ENCODE measurements at regions not wholly inside any gene's neighbourhood (a gene's known extent, or its start where the extent isn't known, plus 50 kb on each side); places are given as distances from the start of the nearest gene placed in this dataset.
A peak's percentile ranks its signal among the peaks of the same experiment; 100 is the strongest.

- TF ChIP-seq CTCF (IDR thresholded peaks at IDR 0.05 in 4 of 5, conservative IDR thresholded peaks at IDR 0.05 in 1 of 5) (no peak), POLR2A (IDR thresholded peaks at IDR 0.05) (no peak)
- DNase-seq (peak in 1 of 2 donors; percentile 6), ATAC-seq (no peak)
- H3K27ac ChIP-seq, result no peak overlapping the region
- no peaks in the 10 kb centered on the region for H3K4me1 ChIP-seq
- intact Hi-C loops (cut with DNase I; ENCODE audit: low total_unique reads) (no loop called here), in situ Hi-C loops (cut with MboI; ENCODE audit: low sequenced_read_pairs in 4 of 4) (no loop called here)
- H3K9me3 ChIP-seq, result no peaks in the 10 kb centered on the region
- no peak overlapping the region for H3K4me3 ChIP-seq
- H3K36me3 ChIP-seq, result no peaks in the 10 kb centered on the region
- H3K27me3 ChIP-seq, result peaks cover 0 to 17% (median 17%) of the 10 kb centered on the region in 3 donors
Measured at GRCh38 chr4:3676907-3677747, 89.1 kb upstream of the ADRA2C start.

GRCh38 chr4:3676196-3676595, 90.0 kb upstream of the ADRA2C start:
- in situ Hi-C loops (cut with MboI; ENCODE audit: low sequenced_read_pairs in 4 of 4), result no loop called here
- intact Hi-C loops (cut with DNase I; ENCODE audit: low total_unique reads), result no loop called here
- peaks cover 0 to 18% (median 17%) of the 10 kb centered on the region in 3 donors for H3K27me3 ChIP-seq
- no peaks in the 10 kb centered on the region for H3K9me3 ChIP-seq
- no peak overlapping the region for H3K4me3 ChIP-seq
- TF ChIP-seq CTCF (IDR thresholded peaks at IDR 0.05 in 4 of 5, conservative IDR thresholded peaks at IDR 0.05 in 1 of 5), result no peak
- TF ChIP-seq POLR2A (IDR thresholded peaks at IDR 0.05), result no peak
- peak in 1 of 2 donors; percentile 4 for DNase-seq
- H3K4me1 ChIP-seq, result no peaks in the 10 kb centered on the region
- no peak overlapping the region for H3K27ac ChIP-seq
- no peaks in the 10 kb centered on the region for H3K36me3 ChIP-seq
- ATAC-seq, result no peak

- in situ Hi-C loops (cut with MboI; ENCODE audit: low sequenced_read_pairs in 4 of 4) (no loop called here), intact Hi-C loops (cut with DNase I; ENCODE audit: low total_unique reads) (no loop called here)
- DNase-seq, result peak in 1 of 2 donors; percentile 6
- no peak overlapping the region for H3K4me3 ChIP-seq
- no peak for TF ChIP-seq CTCF (IDR thresholded peaks at IDR 0.05 in 4 of 5, conservative IDR thresholded peaks at IDR 0.05 in 1 of 5)
- no peak for TF ChIP-seq POLR2A (IDR thresholded peaks at IDR 0.05)
- H3K27me3 ChIP-seq, result peaks cover 0 to 21% (median 18%) of the 10 kb centered on the region in 3 donors
- no peaks in the 10 kb centered on the region for H3K4me1 ChIP-seq
- ATAC-seq, result no peak
- H3K27ac ChIP-seq, result no peak overlapping the region
- no peaks in the 10 kb centered on the region for H3K9me3 ChIP-seq
- H3K36me3 ChIP-seq, result no peaks in the 10 kb centered on the region
Measured at GRCh38 chr4:3675251-3676115, 90.7 kb upstream of the ADRA2C start.

- no peaks in the 10 kb centered on the region for H3K9me3 ChIP-seq
- TF ChIP-seq POLR2A (IDR thresholded peaks at IDR 0.05) (no peak), CTCF (IDR thresholded peaks at IDR 0.05 in 4 of 5, conservative IDR thresholded peaks at IDR 0.05 in 1 of 5) (no peak)
- intact Hi-C loops (cut with DNase I; ENCODE audit: low total_unique reads), result no loop called here
- no peak overlapping the region for H3K27ac ChIP-seq
- H3K27me3 ChIP-seq, result peaks cover 0 to 19% (median 18%) of the 10 kb centered on the region in 3 donors
- H3K36me3 ChIP-seq, result no peaks in the 10 kb centered on the region
- in situ Hi-C loops (cut with MboI; ENCODE audit: low sequenced_read_pairs in 4 of 4), result no loop called here
- no peak for ATAC-seq
- H3K4me3 ChIP-seq, result no peak overlapping the region
- DNase-seq, result no peak
- H3K4me1 ChIP-seq, result no peaks in the 10 kb centered on the region
Measured at GRCh38 chr4:3674479-3674851, 91.7 kb upstream of the ADRA2C start.

Measured in gastrocnemius medialis (tissue), 4 donors.